ENCODE measurements at regions not wholly inside any gene's neighbourhood (a gene's known extent, or its start where the extent isn't known, plus 50 kb on each side); places are given as distances from the start of the nearest gene placed in this dataset.

- DNase-seq (ENCODE audit: low spot score) = no peak
- H3K4me3 Mint-ChIP-seq (ENCODE audit: unreplicated experiment) = no peak overlapping the region
- H3K27ac Mint-ChIP-seq (ENCODE audit: unreplicated experiment) = no peak overlapping the region
- peaks cover 6% of the 10 kb centered on the region for H3K4me1 Mint-ChIP-seq (ENCODE audit: unreplicated experiment)
- H3K9me3 Mint-ChIP-seq (ENCODE audit: unreplicated experiment) = no peaks in the 10 kb centered on the region
- peaks cover 9% of the 10 kb centered on the region for H3K27me3 Mint-ChIP-seq (ENCODE audit: unreplicated experiment)
- no peak for TF ChIP-seq CTCF (IDR thresholded peaks at IDR 0.05; ENCODE audit: unreplicated experiment)
- peaks cover 3% of the 10 kb centered on the region for H3K36me3 Mint-ChIP-seq (ENCODE audit: low read depth, unreplicated experiment)
Observed at GRCh38 chr14:101705733-101706508, 55.6 kb upstream of the PPP2R5C start.

- no peak overlapping the region for H3K4me3 Mint-ChIP-seq (ENCODE audit: unreplicated experiment)
- H3K36me3 Mint-ChIP-seq (ENCODE audit: low read depth, unreplicated experiment) = peaks cover 3% of the 10 kb centered on the region
- peaks cover 6% of the 10 kb centered on the region for H3K4me1 Mint-ChIP-seq (ENCODE audit: unreplicated experiment)
- peaks cover 9% of the 10 kb centered on the region for H3K27me3 Mint-ChIP-seq (ENCODE audit: unreplicated experiment)
- no peak for TF ChIP-seq CTCF (IDR thresholded peaks at IDR 0.05; ENCODE audit: unreplicated experiment)
- DNase-seq (ENCODE audit: low spot score) = no peak
- no peak overlapping the region for H3K27ac Mint-ChIP-seq (ENCODE audit: unreplicated experiment)
- H3K9me3 Mint-ChIP-seq (ENCODE audit: unreplicated experiment) = no peaks in the 10 kb centered on the region
Observed at GRCh38 chr14:101706509-101707067, 54.9 kb upstream of the PPP2R5C start.

- Mint-ChIP-seq H3K9me3 (ENCODE audit: unreplicated experiment) (no peaks in the 10 kb centered on the region), H3K36me3 (ENCODE audit: low read depth, unreplicated experiment) (peaks cover 3% of the 10 kb centered on the region), H3K4me1 (ENCODE audit: unreplicated experiment) (peaks cover 6% of the 10 kb centered on the region), H3K4me3 (ENCODE audit: unreplicated experiment) (no peak overlapping the region), H3K27ac (ENCODE audit: unreplicated experiment) (no peak overlapping the region), H3K27me3 (ENCODE audit: unreplicated experiment) (peaks cover 9% of the 10 kb centered on the region)
- TF ChIP-seq CTCF (IDR thresholded peaks at IDR 0.05; ENCODE audit: unreplicated experiment) = peak; percentile 99
- DNase-seq (ENCODE audit: low spot score) = peak; percentile 59
Observed at GRCh38 chr14:101707068-101707842, 54.3 kb upstream of the PPP2R5C start.

GRCh38 chr14:101707863-101708620 lies 53.5 kb upstream of the PPP2R5C start:
- no peak for TF ChIP-seq CTCF (IDR thresholded peaks at IDR 0.05; ENCODE audit: unreplicated experiment)
- no peak overlapping the region for H3K4me3 Mint-ChIP-seq (ENCODE audit: unreplicated experiment)
- peaks cover 3% of the 10 kb centered on the region for H3K36me3 Mint-ChIP-seq (ENCODE audit: low read depth, unreplicated experiment)
- H3K9me3 Mint-ChIP-seq (ENCODE audit: unreplicated experiment) = no peaks in the 10 kb centered on the region
- peaks cover 6% of the 10 kb centered on the region for H3K4me1 Mint-ChIP-seq (ENCODE audit: unreplicated experiment)
- no peak for DNase-seq (ENCODE audit: low spot score)
- peaks cover 9% of the 10 kb centered on the region for H3K27me3 Mint-ChIP-seq (ENCODE audit: unreplicated experiment)
- H3K27ac Mint-ChIP-seq (ENCODE audit: unreplicated experiment) = no peak overlapping the region

All from endothelial cell (in vitro differentiated cells).